ENCODE measurements at regions not wholly inside any gene's neighbourhood (a gene's known extent, or its start where the extent isn't known, plus 50 kb on each side); places are given as distances from the start of the nearest gene placed in this dataset.

DNA sequence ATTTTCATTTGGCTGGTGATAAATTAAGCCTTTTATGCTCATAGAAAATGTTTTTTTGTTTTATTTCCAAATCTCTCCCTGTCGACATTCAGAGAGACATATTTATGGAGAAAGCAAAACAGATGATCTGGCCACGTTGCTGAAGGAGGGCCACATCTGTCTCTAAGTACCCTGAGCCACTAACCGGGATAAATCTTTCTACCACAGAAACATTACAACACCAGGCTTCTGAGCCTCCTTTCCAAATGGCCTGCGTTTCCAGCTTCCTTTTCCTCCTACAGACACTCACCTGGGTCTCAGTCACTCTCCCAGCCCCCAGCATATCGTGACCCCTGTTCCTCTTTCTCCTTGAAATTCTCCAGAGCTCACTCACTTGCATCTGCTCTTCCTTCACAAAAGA lies 161.0 kb downstream of the ARRDC4 start:
- H3K27ac ChIP-seq = no peak overlapping the region
- H3K9me3 ChIP-seq = no peaks in the 10 kb centered on the region
- TF ChIP-seq POLR2AphosphoS5 (IDR thresholded peaks at IDR 0.05) (no peak), POLR2A (IDR thresholded peaks at IDR 0.05) (no peak), EP300 (IDR thresholded peaks at IDR 0.05) (no peak)
- TF ChIP-seq, protein P1, sequence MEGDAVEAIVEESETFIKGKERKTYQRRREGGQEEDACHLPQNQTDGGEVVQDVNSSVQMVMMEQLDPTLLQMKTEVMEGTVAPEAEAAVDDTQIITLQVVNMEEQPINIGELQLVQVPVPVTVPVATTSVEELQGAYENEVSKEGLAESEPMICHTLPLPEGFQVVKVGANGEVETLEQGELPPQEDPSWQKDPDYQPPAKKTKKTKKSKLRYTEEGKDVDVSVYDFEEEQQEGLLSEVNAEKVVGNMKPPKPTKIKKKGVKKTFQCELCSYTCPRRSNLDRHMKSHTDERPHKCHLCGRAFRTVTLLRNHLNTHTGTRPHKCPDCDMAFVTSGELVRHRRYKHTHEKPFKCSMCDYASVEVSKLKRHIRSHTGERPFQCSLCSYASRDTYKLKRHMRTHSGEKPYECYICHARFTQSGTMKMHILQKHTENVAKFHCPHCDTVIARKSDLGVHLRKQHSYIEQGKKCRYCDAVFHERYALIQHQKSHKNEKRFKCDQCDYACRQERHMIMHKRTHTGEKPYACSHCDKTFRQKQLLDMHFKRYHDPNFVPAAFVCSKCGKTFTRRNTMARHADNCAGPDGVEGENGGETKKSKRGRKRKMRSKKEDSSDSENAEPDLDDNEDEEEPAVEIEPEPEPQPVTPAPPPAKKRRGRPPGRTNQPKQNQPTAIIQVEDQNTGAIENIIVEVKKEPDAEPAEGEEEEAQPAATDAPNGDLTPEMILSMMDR (IDR thresholded peaks at IDR 0.05) = no peak
- peaks cover 4% of the 10 kb centered on the region for H3K4me1 ChIP-seq
- H3K27me3 ChIP-seq = no peaks in the 10 kb centered on the region
- H3K36me3 ChIP-seq = no peaks in the 10 kb centered on the region
- no peak overlapping the region for H3K4me3 ChIP-seq
- DNase-seq (ENCODE audit: low spot score in 2 of 2) = no peak
- 66% methylated on average over 5 of the region's 5 CpGs for WGBS

DNA sequence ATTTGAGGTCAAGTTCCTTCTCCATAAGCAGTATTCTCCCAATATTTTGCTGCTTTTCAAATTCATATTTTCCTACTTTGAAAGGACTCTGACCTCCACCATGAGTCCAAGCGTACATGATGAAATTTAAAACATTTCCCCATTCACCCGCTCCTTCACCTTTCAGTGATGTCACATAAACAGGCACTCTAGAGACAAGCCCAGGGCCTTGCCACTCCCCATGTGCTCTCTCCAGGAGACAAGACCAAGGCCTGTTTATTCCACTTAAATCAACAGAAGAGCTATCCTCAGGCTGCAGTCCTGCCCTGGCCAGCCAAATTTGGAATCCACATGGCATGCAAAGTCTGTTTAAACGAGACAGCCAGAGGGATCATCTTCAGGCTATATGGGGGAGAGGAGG lies 161.5 kb downstream of the ARRDC4 start:
- Histone ChIP-seq H3K4me1 (peaks cover 4% of the 10 kb centered on the region), H3K27me3 (no peaks in the 10 kb centered on the region), H3K4me3 (no peak overlapping the region), H3K36me3 (no peaks in the 10 kb centered on the region), H3K9me3 (no peaks in the 10 kb centered on the region), H3K27ac (no peak overlapping the region)
- DNase-seq (ENCODE audit: low spot score in 2 of 2) = no peak
- WGBS = 75% methylated on average over 3 of the region's 3 CpGs
- no peak for TF ChIP-seq POLR2AphosphoS5 (IDR thresholded peaks at IDR 0.05)
- no peak for TF ChIP-seq EP300 (IDR thresholded peaks at IDR 0.05)
- no peak for TF ChIP-seq POLR2A (IDR thresholded peaks at IDR 0.05)
- TF ChIP-seq, protein P1 (IDR thresholded peaks at IDR 0.05) = no peak

DNA sequence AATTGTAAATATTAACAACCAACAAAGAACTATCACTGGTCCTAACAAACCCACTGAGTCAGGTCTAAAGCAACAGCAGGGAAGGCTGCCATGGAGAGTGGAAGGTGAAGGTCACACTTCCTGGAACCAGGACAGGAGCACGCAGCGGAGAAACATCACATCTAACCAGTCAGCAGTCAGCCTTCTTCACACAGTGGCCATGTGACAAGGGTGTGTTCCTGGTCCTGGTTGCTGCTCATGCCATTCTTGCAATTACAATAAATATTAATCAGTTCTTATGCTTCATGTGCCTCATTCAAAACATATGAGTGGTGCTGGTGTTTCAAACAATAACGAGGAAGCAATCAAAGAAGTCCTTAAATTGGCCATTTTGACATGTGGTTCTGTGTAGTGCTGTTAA lies 162.8 kb downstream of the ARRDC4 start:
- Histone ChIP-seq H3K36me3 (no peaks in the 10 kb centered on the region), H3K4me3 (no peak overlapping the region), H3K27ac (no peak overlapping the region), H3K27me3 (no peaks in the 10 kb centered on the region), H3K4me1 (peaks cover 4% of the 10 kb centered on the region), H3K9me3 (no peaks in the 10 kb centered on the region)
- WGBS = 32% methylated on average over 3 of the region's 3 CpGs
- DNase-seq (ENCODE audit: low spot score in 2 of 2) = no peak
- TF ChIP-seq POLR2A (IDR thresholded peaks at IDR 0.05) = no peak

DNA sequence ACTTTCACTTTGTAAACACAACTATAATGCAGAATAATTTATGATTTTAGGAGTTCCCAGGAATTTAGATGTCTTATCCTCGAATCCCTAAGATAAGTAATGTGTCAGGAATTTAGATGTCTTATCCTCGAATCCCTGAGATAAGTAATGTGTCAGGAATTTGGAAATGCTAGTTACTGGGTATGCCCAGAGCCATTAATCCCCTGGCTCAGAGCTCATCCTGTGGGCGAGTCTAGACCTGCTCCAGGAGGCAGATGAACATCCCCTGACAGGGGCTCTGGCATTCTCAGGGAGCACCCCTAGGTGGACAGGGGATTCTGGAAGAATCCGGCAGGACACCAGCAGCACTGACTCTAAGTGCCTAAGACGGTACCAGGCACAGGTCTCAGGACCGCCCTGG lies 163.3 kb downstream of the ARRDC4 start:
- H3K4me3 ChIP-seq = no peak overlapping the region
- H3K27me3 ChIP-seq = no peaks in the 10 kb centered on the region
- H3K4me1 ChIP-seq = peaks cover 4% of the 10 kb centered on the region
- H3K36me3 ChIP-seq = no peaks in the 10 kb centered on the region
- H3K9me3 ChIP-seq = no peaks in the 10 kb centered on the region
- WGBS = 46% methylated on average over 6 of the region's 6 CpGs
- DNase-seq (ENCODE audit: low spot score in 2 of 2) = no peak
- TF ChIP-seq POLR2A (IDR thresholded peaks at IDR 0.05) = no peak
- TF ChIP-seq EP300 (IDR thresholded peaks at IDR 0.05) = no peak
- no peak for TF ChIP-seq POLR2AphosphoS5 (IDR thresholded peaks at IDR 0.05)
- TF ChIP-seq, protein P1 (IDR thresholded peaks at IDR 0.05) = no peak
- H3K27ac ChIP-seq = no peak overlapping the region

DNA sequence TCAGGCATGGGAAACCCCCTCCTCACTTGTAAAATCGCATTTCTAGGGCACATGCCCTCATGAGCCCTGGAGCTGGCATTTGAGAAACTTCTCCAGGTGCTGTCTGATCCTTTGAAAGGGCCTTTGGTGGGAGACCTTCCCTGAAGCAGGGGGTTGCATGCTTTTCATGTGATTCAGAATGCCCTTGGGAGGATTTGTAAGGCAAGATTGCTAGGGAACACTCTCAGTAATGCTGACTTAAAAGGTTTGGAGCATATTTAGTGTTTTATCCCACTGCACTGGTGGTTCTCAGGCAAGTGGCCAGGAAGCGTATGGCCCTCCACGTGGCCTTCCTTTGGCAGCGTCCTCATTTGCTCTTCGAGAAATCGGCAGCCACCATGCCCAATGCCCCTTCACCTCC lies 164.1 kb downstream of the ARRDC4 start:
- 68% methylated on average over 6 of the region's 6 CpGs for WGBS
- DNase-seq (ENCODE audit: low spot score in 2 of 2) = no peak
- Histone ChIP-seq H3K4me3 (no peak overlapping the region), H3K27ac (no peak overlapping the region), H3K4me1 (peaks cover 4% of the 10 kb centered on the region), H3K27me3 (no peaks in the 10 kb centered on the region), H3K36me3 (no peaks in the 10 kb centered on the region), H3K9me3 (no peaks in the 10 kb centered on the region)
- TF ChIP-seq, protein P1 (IDR thresholded peaks at IDR 0.05) = no peak
- TF ChIP-seq EP300 (IDR thresholded peaks at IDR 0.05) (no peak), POLR2AphosphoS5 (IDR thresholded peaks at IDR 0.05) (no peak), POLR2A (IDR thresholded peaks at IDR 0.05) (no peak)

Measured in suprapubic skin (tissue), 4 donors.